Smooth muscle cell (in vitro differentiated cells): ENCODE measurements at regions not wholly inside any gene's neighbourhood (a gene's known extent, or its start where the extent isn't known, plus 50 kb on each side); places are given as distances from the start of the nearest gene placed in this dataset.
A peak's percentile ranks its signal among the peaks of the same experiment; 100 is the strongest.

Source experiments
- DNase-seq: peaks from one replicate; lab custom pipeline; 2025; ENCODE audit not compliant: unreplicated experiment; lab: John Stamatoyannopoulos, UW
- H2AFZ ChIP-seq: fragments of 200-600 bp; sonication (generic); 2 replicates; pipeline ENCODE4 v1.6.0; 2016; ENCODE audit warnings: antibody characterized with exemption, low read depth, mild to moderate bottlenecking
- H3F3A ChIP-seq: fragments of 200-600 bp; sonication (generic); 2 replicates; pipeline ENCODE4 v1.6.0; 2017; ENCODE audit warnings: antibody characterized with exemption, low read depth
- H3K27ac ChIP-seq: fragments of 200-600 bp; sonication (generic); 2 replicates; pipeline ENCODE4 v1.5.1; 2016; ENCODE audit warnings: low read depth, mild to moderate bottlenecking
- H3K27me3 ChIP-seq: fragments of 200-600 bp; sonication (generic); 2 replicates; pipeline ENCODE4 v1.6.1; 2016; ENCODE audit warnings: low read depth, mild to moderate bottlenecking
- H3K36me3 ChIP-seq: fragments of 200-600 bp; sonication (generic); 2 replicates; pipeline ENCODE4 v1.5.1; 2016; ENCODE audit warnings: low read depth
- H3K4me1 ChIP-seq: fragments of 200-600 bp; sonication (generic); 2 replicates; pipeline ENCODE4 v1.5.1; 2016; ENCODE audit warnings: low read depth
- H3K4me2 ChIP-seq: fragments of 200-600 bp; sonication (generic); 2 replicates; pipeline ENCODE4 v1.6.0; 2016; ENCODE audit warnings: mild to moderate bottlenecking
- H3K4me3 ChIP-seq: fragments of 200-600 bp; sonication (generic); 2 replicates; pipeline ENCODE4 v1.5.1; 2016; ENCODE audit warnings: mild to moderate bottlenecking
- H3K79me2 ChIP-seq: fragments of 200-600 bp; sonication (generic); 2 replicates; pipeline ENCODE4 v1.6.0; 2016; ENCODE audit warnings: low read depth, mild to moderate bottlenecking
- H3K9ac ChIP-seq: fragments of 200-600 bp; sonication (generic); 2 replicates; pipeline ENCODE4 v1.6.0; 2016; ENCODE audit warnings: low read depth
- H3K9me3 ChIP-seq: fragments of 200-600 bp; sonication (generic); replicated peaks from 2 replicates; pipeline ENCODE4 v1.5.1; 2016; ENCODE audit warnings: low read depth
- H4K20me1 ChIP-seq: fragments of 200-600 bp; sonication (generic); 2 replicates; pipeline ENCODE4 v1.6.0; 2016; ENCODE audit warnings: low read depth
- CTCF ChIP-seq: fragments of 200-600 bp; sonication (generic); IDR thresholded peaks from 2 replicates; pipeline ENCODE4 v1.5.1; 2017; ENCODE audit warnings: borderline replicate concordance, mild to moderate bottlenecking, antibody characterized with exemption; ENCODE audit not compliant: insufficient read depth, poor library complexity, severe bottlenecking
- WGBS: methylation state at CpG from one replicate; pipeline ENCODE4 v1.1.7; 2016; ENCODE audit warnings: low lambda C conversion rate; 5-methylcytosine and 5-hydroxymethylcytosine counted together

- Histone ChIP-seq H3F3A (no peaks in the 10 kb centered on the region), H3K27ac (peak overlapping the region; percentile 59), H3K4me1 (peaks cover 9% of the 10 kb centered on the region), H3K4me2 (peak overlapping the region; percentile 65), H3K4me3 (peak overlapping the region; percentile 21), H3K9ac (peak overlapping the region; percentile 22), H2AFZ (no peak overlapping the region), H3K27me3 (no peaks in the 10 kb centered on the region), H3K36me3 (no peaks in the 10 kb centered on the region), H4K20me1 (no peaks in the 10 kb centered on the region), H3K9me3 (no peaks in the 10 kb centered on the region), H3K79me2 (no peaks in the 10 kb centered on the region)
- DNase-seq, result no peak
- TF ChIP-seq CTCF, result no peak
- 44% methylated on average over 43 of the region's 49 CpGs for WGBS
Measured at GRCh38 chrX:68894513-68895340, 65.9 kb downstream of the EFNB1 start.

GRCh38 chrX:68894142-68894512 is 65.3 kb downstream of the EFNB1 start:
- no peak for TF ChIP-seq CTCF
- H4K20me1 ChIP-seq, result no peaks in the 10 kb centered on the region
- no peak for DNase-seq
- no peaks in the 10 kb centered on the region for H3F3A ChIP-seq
- no peak overlapping the region for H3K4me3 ChIP-seq
- no peaks in the 10 kb centered on the region for H3K27me3 ChIP-seq
- no peak overlapping the region for H2AFZ ChIP-seq
- no peaks in the 10 kb centered on the region for H3K36me3 ChIP-seq
- no peaks in the 10 kb centered on the region for H3K79me2 ChIP-seq
- no peaks in the 10 kb centered on the region for H3K9me3 ChIP-seq
- H3K27ac ChIP-seq, result peak overlapping the region; percentile 59
- peaks cover 9% of the 10 kb centered on the region for H3K4me1 ChIP-seq
- H3K9ac ChIP-seq, result no peak overlapping the region
- WGBS, result 80% methylated on average over 8 of the region's 8 CpGs
- peak overlapping the region; percentile 65 for H3K4me2 ChIP-seq

- Histone ChIP-seq H2AFZ (no peak overlapping the region), H3K4me3 (no peak overlapping the region), H4K20me1 (no peaks in the 10 kb centered on the region), H3K27ac (no peak overlapping the region), H3K9ac (no peak overlapping the region), H3K4me1 (peaks cover 9% of the 10 kb centered on the region), H3K36me3 (no peaks in the 10 kb centered on the region), H3K79me2 (no peaks in the 10 kb centered on the region), H3F3A (no peaks in the 10 kb centered on the region), H3K27me3 (no peaks in the 10 kb centered on the region), H3K9me3 (no peaks in the 10 kb centered on the region), H3K4me2 (no peak overlapping the region)
- TF ChIP-seq CTCF, result no peak
- DNase-seq, result no peak
- 79% methylated on average over 13 of the region's 13 CpGs for WGBS
Measured at GRCh38 chrX:68892651-68893050, 63.8 kb downstream of the EFNB1 start.

- H3F3A ChIP-seq, result no peaks in the 10 kb centered on the region
- H3K4me3 ChIP-seq, result no peak overlapping the region
- no peaks in the 10 kb centered on the region for H4K20me1 ChIP-seq
- no peaks in the 10 kb centered on the region for H3K27me3 ChIP-seq
- no peak overlapping the region for H3K27ac ChIP-seq
- H3K36me3 ChIP-seq, result no peaks in the 10 kb centered on the region
- TF ChIP-seq CTCF, result no peak
- no peaks in the 10 kb centered on the region for H3K9me3 ChIP-seq
- peaks cover 9% of the 10 kb centered on the region for H3K4me1 ChIP-seq
- H3K79me2 ChIP-seq, result no peaks in the 10 kb centered on the region
- 77% methylated on average over 2 of the region's 2 CpGs for WGBS
- no peak overlapping the region for H3K9ac ChIP-seq
- no peak overlapping the region for H3K4me2 ChIP-seq
- DNase-seq, result no peak
- H2AFZ ChIP-seq, result no peak overlapping the region
Measured at GRCh38 chrX:68892134-68892533, 63.3 kb downstream of the EFNB1 start.
